SK-N-MC (cell line): ENCODE measurements at regions not wholly inside any gene's neighbourhood (a gene's known extent, or its start where the extent isn't known, plus 50 kb on each side); places are given as distances from the start of the nearest gene placed in this dataset.

ENCODE experiments used
- EZH2 ChIP-seq: fragments of 200-600 bp; sonication (generic); IDR thresholded peaks from one replicate; pipeline ENCODE4 v1.6.1; 2017; ENCODE audit warnings: antibody characterized with exemption
- POLR2AphosphoS5 ChIP-seq: IDR thresholded peaks from 2 replicates; pipeline ENCODE4 v1.6.1; 2012; ENCODE audit warnings: mild to moderate bottlenecking, low read depth, low read length, borderline replicate concordance

DNA sequence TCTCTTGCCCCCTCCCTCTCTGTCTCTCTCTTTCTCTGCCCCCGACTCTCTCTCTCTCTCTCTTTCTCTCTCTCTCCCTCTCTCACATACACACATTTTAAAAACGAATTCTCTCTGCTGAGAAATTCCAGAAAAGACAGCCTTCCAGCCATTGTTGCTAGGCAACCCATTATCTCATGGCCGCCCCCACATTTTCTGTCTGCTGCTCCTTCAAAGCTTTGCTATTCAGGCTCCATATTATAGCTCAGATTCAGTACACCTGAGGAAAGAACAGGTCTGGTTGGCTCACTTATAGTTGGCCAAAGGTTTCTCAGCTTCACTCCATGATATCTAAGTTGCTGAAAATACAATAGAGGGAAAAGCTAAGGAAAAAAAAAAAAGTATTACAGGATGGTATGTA, 174.4 kb upstream of the RADX start:
- no peak for TF ChIP-seq EZH2
- no peak for TF ChIP-seq POLR2AphosphoS5
